PC-3 (cell line): ENCODE measurements at regions not wholly inside any gene's neighbourhood (a gene's known extent, or its start where the extent isn't known, plus 50 kb on each side); places are given as distances from the start of the nearest gene placed in this dataset.

Experiments
- ATAC-seq: fragments of 200-7000 bp; cut with Tn5 transposase; 2 replicates; pipeline ENCODE4 v1.9.1; 2020; ENCODE audit warnings: mild to moderate bottlenecking, moderate library complexity
- BruUV-seq: library from RNA; stranded (reverse); fragments of 400-500 nt; replicated peaks from 2 replicates; lab custom pipeline; 2021; lab: Mats Ljungman, UMichigan
- CTCF ChIA-PET: fragments of 300-600 bp; sonication (Branson Sonifier 250); formaldehyde crosslinking; loops from one replicate; lab custom pipeline; 2022; ENCODE audit warnings: antibody characterized with exemption; lab: Charles Lee
- POLR2A ChIA-PET: fragments of 300-600 bp; sonication (Branson Sonifier 250); formaldehyde crosslinking; loops from one replicate; lab custom pipeline; 2022; ENCODE audit warnings: antibody characterized with exemption; ENCODE audit not compliant: unreplicated experiment; lab: Charles Lee
- DNase-seq: peaks from one replicate; pipeline ENCODE4 v3.0.0-alpha.2; 2015
- H2AFZ ChIP-seq: fragments of 300-600 bp; sonication (generic); 2 replicates; pipeline ENCODE4 v1.6.0; 2016; ENCODE audit warnings: antibody characterized with exemption, low read length
- H3F3A ChIP-seq: fragments of 300-600 bp; sonication (generic); one replicate; pipeline ENCODE4 v1.6.0; 2017; ENCODE audit warnings: antibody characterized with exemption, low read length, control low read depth, mild to moderate bottlenecking; ENCODE audit not compliant: unreplicated experiment
- H3K27ac ChIP-seq: fragments of 300-600 bp; sonication (generic); 2 replicates; pipeline ENCODE4 v1.5.1; 2016; ENCODE audit warnings: mild to moderate bottlenecking, low read length
- H3K27me3 ChIP-seq: fragments of 300-600 bp; sonication (generic); 2 replicates; pipeline ENCODE4 v1.6.1; 2016; ENCODE audit warnings: low read length, mixed read lengths
- H3K36me3 ChIP-seq: fragments of 300-600 bp; sonication (generic); 2 replicates; pipeline ENCODE4 v1.6.1; 2016; ENCODE audit warnings: low read depth, mixed run types, low read length, mixed read lengths
- H3K4me1 ChIP-seq: fragments of 300-600 bp; sonication (generic); 2 replicates; pipeline ENCODE4 v1.5.1; 2016; ENCODE audit warnings: low read length; ENCODE audit not compliant: insufficient read depth
- H3K4me2 ChIP-seq: fragments of 300-600 bp; sonication (generic); 2 replicates; pipeline ENCODE4 v1.6.0; 2016; ENCODE audit warnings: low read length
- H3K4me3 ChIP-seq: fragments of 300-600 bp; sonication (generic); 2 replicates; pipeline ENCODE4 v1.5.1; 2016; ENCODE audit warnings: mild to moderate bottlenecking, low read length, mixed read lengths
- H3K79me2 ChIP-seq: fragments of 300-600 bp; sonication (generic); 2 replicates; pipeline ENCODE4 v1.6.1; 2017; ENCODE audit warnings: low read length, mixed read lengths
- H3K9ac ChIP-seq: fragments of 300-600 bp; sonication (generic); 2 replicates; pipeline ENCODE4 v1.6.0; 2016; ENCODE audit warnings: mild to moderate bottlenecking, low read length
- H3K9me2 ChIP-seq: fragments of 300-600 bp; sonication (generic); replicated peaks from 2 replicates; pipeline ENCODE4 v1.6.1; 2016; ENCODE audit warnings: mixed run types, low read length, mixed read lengths
- H3K9me3 ChIP-seq: fragments of 300-600 bp; sonication (generic); 2 replicates; pipeline ENCODE4 v1.6.1; 2016; ENCODE audit warnings: low read length, mixed read lengths
- H4K20me1 ChIP-seq: fragments of 300-600 bp; sonication (generic); 2 replicates; pipeline ENCODE4 v1.6.1; 2016; ENCODE audit warnings: low read length, mixed read lengths
- CTCF ChIP-seq: fragments of 300-600 bp; sonication (generic); conservative IDR thresholded peaks from 2 replicates; pipeline ENCODE4 v1.5.1; 2017; ENCODE audit warnings: antibody characterized with exemption, low read depth, mild to moderate bottlenecking, low read length
- EZH2 ChIP-seq: fragments of 300-600 bp; sonication (generic); IDR thresholded peaks from one replicate; pipeline ENCODE4 v1.6.1; 2017; ENCODE audit warnings: antibody characterized with exemption, mild to moderate bottlenecking, low read length; ENCODE audit not compliant: unreplicated experiment
- EZH2phosphoT487 ChIP-seq: fragments of 300-600 bp; sonication (generic); IDR thresholded peaks from 2 replicates; pipeline ENCODE4 v1.6.1; 2018; ENCODE audit warnings: mild to moderate bottlenecking, antibody characterized with exemption, low read length, borderline replicate concordance
- intact Hi-C: fragments of 100-400 bp; cut with micrococcal nuclease; formaldehyde crosslinking; loops from 2 replicates; pipeline ENCODE4 v1.9.0; 2023

- ATAC-seq (no peak), DNase-seq (no peak)
- no peak overlapping the region for H3K9ac ChIP-seq
- intact Hi-C loops: no loop called here
- no peaks in the 10 kb centered on the region for H3K36me3 ChIP-seq
- TF ChIP-seq EZH2phosphoT487 (no peak), CTCF (no peak), EZH2 (no peak)
- BruUV-seq: no TSS peak
- H2AFZ ChIP-seq: no peak overlapping the region
- POLR2A ChIA-PET: no interaction called here
- no peaks in the 10 kb centered on the region for H3F3A ChIP-seq
- H3K9me3 ChIP-seq: no peaks in the 10 kb centered on the region
- CTCF ChIA-PET: no interaction called here
- H3K27me3 ChIP-seq: no peaks in the 10 kb centered on the region
- H3K9me2 ChIP-seq: no peaks in the 10 kb centered on the region
- no peaks in the 10 kb centered on the region for H3K79me2 ChIP-seq
- no peak overlapping the region for H3K27ac ChIP-seq
- no peak overlapping the region for H3K4me2 ChIP-seq
- H3K4me3 ChIP-seq: no peak overlapping the region
- no peaks in the 10 kb centered on the region for H3K4me1 ChIP-seq
- H4K20me1 ChIP-seq: no peaks in the 10 kb centered on the region
Observed at GRCh38 chr9:27638716-27639115, 65.4 kb upstream of the C9orf72 start.

DNA sequence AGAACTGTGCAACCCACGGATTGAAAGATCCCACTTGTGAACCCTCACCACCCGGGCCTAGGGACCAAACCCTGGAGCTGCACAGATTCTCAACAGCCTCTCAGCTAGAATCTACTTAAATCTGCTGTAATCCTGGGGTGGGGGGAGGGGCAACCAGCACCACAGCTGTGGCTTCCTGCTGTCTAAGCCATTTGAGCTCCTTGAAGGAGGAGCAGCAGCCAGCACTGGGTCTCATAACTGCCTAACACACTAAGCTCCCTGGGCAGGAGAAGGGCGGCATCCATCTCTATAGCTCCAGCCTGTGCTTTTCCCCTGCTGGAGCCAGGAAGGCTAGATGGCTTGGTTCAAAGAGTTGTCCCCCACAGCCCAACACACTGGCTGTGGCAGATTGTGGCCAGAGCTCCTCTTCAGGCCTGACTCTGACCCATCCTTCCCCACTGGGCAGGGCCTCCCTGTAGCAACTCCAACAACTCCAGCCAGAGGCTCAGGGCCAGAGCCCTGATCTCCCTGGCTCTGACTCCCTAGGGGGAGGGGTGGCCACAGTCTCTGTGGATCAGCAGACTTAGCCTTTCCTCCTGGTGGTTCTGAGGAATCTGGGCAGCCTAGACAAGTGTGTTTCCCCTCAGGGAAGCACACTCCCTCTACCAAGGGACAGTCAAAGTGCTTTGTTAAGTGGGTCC, 72.0 kb upstream of the C9orf72 start:
- Histone ChIP-seq H3K9me2 (no peaks in the 10 kb centered on the region), H3K4me2 (no peak overlapping the region), H3F3A (no peaks in the 10 kb centered on the region), H3K27ac (no peak overlapping the region), H3K27me3 (no peaks in the 10 kb centered on the region), H3K4me1 (no peaks in the 10 kb centered on the region), H4K20me1 (no peaks in the 10 kb centered on the region), H3K79me2 (no peaks in the 10 kb centered on the region), H3K9ac (no peak overlapping the region), H2AFZ (no peak overlapping the region), H3K9me3 (no peaks in the 10 kb centered on the region), H3K36me3 (no peaks in the 10 kb centered on the region), H3K4me3 (no peak overlapping the region)
- DNase-seq: no peak
- ATAC-seq: no peak
- ChIA-PET CTCF (no interaction called here), POLR2A (no interaction called here)
- intact Hi-C loops: no loop called here
- TF ChIP-seq CTCF (no peak), EZH2phosphoT487 (no peak), EZH2 (no peak)
- BruUV-seq: no TSS peak

- no peak overlapping the region for H3K4me2 ChIP-seq
- intact Hi-C loops: no loop called here
- no peak overlapping the region for H3K27ac ChIP-seq
- ATAC-seq (peak; percentile 53; the same call in 1 of the 2 replicates), DNase-seq (peak; percentile 25)
- BruUV-seq: no TSS peak
- H3K27me3 ChIP-seq: no peaks in the 10 kb centered on the region
- H3F3A ChIP-seq: no peaks in the 10 kb centered on the region
- H3K79me2 ChIP-seq: no peaks in the 10 kb centered on the region
- H3K9me2 ChIP-seq: no peaks in the 10 kb centered on the region
- H3K9ac ChIP-seq: no peak overlapping the region
- no peaks in the 10 kb centered on the region for H3K36me3 ChIP-seq
- H3K4me3 ChIP-seq: no peak overlapping the region
- no peaks in the 10 kb centered on the region for H4K20me1 ChIP-seq
- TF ChIP-seq EZH2phosphoT487 (no peak), EZH2 (no peak), CTCF (no peak)
- no peaks in the 10 kb centered on the region for H3K4me1 ChIP-seq
- H3K9me3 ChIP-seq: no peaks in the 10 kb centered on the region
- H2AFZ ChIP-seq: no peak overlapping the region
- POLR2A ChIA-PET: no interaction called here
- CTCF ChIA-PET: interaction anchor here (0.5 kb wide), 1 partner anchor 21 kb away, joined by 6 read pairs; no protein-coding TSS in a partner anchor
Observed at GRCh38 chr9:27653246-27653645, 80.0 kb upstream of the C9orf72 start.
